ENCODE measurements at regions not wholly inside any gene's neighbourhood (a gene's known extent, or its start where the extent isn't known, plus 50 kb on each side); places are given as distances from the start of the nearest gene placed in this dataset.

DNA sequence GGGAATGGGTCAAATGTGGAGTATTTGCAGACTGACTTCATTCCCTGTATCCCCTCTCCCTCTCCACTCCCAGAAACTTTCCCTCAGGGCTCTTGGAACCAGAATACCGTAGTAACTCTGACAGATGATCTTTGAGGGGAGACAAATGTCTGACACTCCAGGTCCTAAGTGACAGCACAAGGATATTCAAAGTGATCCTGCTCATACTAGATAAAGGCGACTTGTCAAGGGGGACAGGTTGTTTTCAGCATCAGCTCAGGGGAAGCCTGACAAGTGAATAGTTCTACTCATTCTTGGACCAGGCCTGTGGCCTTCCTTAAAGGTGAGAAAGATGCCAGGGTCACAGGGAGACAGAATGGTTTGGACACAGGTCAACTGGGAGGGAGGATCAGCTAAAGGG, 92.8 kb downstream of the NXPE2 start:
- no peak overlapping the region for H3K9ac ChIP-seq (ENCODE audit: low read depth in 1 of 2, low read length in 2 of 2)
- no peaks in the 10 kb centered on the region for H3K4me1 ChIP-seq (ENCODE audit: control insufficient read depth in 4 of 4, insufficient read depth in 4 of 4, low read length in 3 of 4)
- H3K27ac ChIP-seq (ENCODE audit: low read depth in 1 of 2, low read length in 2 of 2), result no peak overlapping the region
- no peaks in the 10 kb centered on the region for H3K36me3 ChIP-seq (ENCODE audit: control insufficient read depth in 4 of 4, insufficient read depth in 3 of 4, low read depth in 1 of 4, low read length in 3 of 4)
- no peak overlapping the region for H3K4me3 ChIP-seq (ENCODE audit: low read depth in 1 of 3, low read length in 3 of 3)
- peaks cover 0 to 5% (median 2%) of the 10 kb centered on the region in 4 donors for H3K27me3 ChIP-seq (ENCODE audit: control insufficient read depth in 4 of 4, insufficient read depth in 4 of 4, low read length in 3 of 4)
- WGBS, result 77% methylated on average over 2 of the region's 2 CpGs
- TF ChIP-seq RXRA (IDR thresholded peaks at IDR 0.05), result no peak
- TF ChIP-seq HNF4A (conservative IDR thresholded peaks at IDR 0.05), result no peak
- no peaks in the 10 kb centered on the region for H3K9me3 ChIP-seq (ENCODE audit: control insufficient read depth in 4 of 4, low read length in 3 of 4)
- DNase-seq (ENCODE audit: low spot score), result no peak

DNA sequence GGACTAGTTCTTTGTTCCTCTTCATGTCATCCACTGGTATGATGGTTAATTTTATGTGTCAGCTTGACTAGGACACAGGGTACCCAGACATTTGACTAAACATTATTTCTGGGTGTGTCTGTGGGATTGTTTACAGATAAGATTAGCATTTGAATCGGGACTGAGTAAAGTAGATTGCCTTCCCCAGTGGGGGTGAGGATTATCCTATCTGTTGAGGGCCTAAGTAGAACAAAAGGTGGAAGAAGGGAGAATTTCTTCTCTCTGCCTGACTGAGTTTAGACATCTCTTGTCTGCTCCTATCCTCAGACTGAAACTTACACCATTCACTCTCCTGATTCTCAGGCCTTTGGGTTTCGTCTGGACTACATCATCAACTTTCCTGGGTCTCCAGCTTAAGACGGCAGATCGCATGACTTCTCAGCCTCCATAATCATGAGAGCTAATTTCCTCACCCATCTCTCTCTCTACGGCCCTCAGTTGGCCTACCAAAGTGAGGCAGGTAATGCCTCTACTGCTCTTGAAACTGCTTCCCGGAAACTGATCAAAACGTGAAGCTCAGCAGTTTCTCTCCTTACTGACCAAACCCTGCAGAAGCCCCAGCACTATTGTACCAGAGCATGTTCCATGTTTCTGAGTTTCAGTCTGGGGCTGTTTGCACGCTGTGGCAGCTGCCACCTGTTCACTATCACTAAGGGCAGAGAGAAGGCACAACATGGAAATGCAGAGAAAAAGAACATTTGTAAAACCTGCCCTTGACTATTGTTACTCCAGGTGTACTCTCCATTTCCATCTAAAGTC, 95.4 kb downstream of the NXPE2 start:
- H3K9ac ChIP-seq (ENCODE audit: low read depth in 1 of 2, low read length in 2 of 2), result no peak overlapping the region
- no peaks in the 10 kb centered on the region for H3K4me1 ChIP-seq (ENCODE audit: control insufficient read depth in 4 of 4, insufficient read depth in 4 of 4, low read length in 3 of 4)
- H3K4me3 ChIP-seq (ENCODE audit: low read depth in 1 of 3, low read length in 3 of 3), result no peak overlapping the region
- H3K9me3 ChIP-seq (ENCODE audit: control insufficient read depth in 4 of 4, low read length in 3 of 4), result no peaks in the 10 kb centered on the region
- no peaks in the 10 kb centered on the region for H3K36me3 ChIP-seq (ENCODE audit: control insufficient read depth in 4 of 4, insufficient read depth in 3 of 4, low read depth in 1 of 4, low read length in 3 of 4)
- no peak overlapping the region for H3K27ac ChIP-seq (ENCODE audit: low read depth in 1 of 2, low read length in 2 of 2)
- TF ChIP-seq, protein P1, sequence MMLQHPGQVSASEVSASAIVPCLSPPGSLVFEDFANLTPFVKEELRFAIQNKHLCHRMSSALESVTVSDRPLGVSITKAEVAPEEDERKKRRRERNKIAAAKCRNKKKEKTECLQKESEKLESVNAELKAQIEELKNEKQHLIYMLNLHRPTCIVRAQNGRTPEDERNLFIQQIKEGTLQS (IDR thresholded peaks at IDR 0.05), result no peak
- TF ChIP-seq, protein P2, sequence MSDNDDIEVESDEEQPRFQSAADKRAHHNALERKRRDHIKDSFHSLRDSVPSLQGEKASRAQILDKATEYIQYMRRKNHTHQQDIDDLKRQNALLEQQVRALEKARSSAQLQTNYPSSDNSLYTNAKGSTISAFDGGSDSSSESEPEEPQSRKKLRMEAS (IDR thresholded peaks at IDR 0.05), result no peak
- TF ChIP-seq HNF4A (conservative IDR thresholded peaks at IDR 0.05) (no peak), SP1 (IDR thresholded peaks at IDR 0.05) (no peak), FOXA1 (IDR thresholded peaks at IDR 0.05) (no peak)
- no peak for DNase-seq (ENCODE audit: low spot score)
- H3K27me3 ChIP-seq (ENCODE audit: control insufficient read depth in 4 of 4, insufficient read depth in 4 of 4, low read length in 3 of 4), result peaks cover 0 to 9% (median 2%) of the 10 kb centered on the region in 4 donors
- WGBS, result 69% methylated on average over 8 of the region's 8 CpGs

GRCh38 chr11:114774599-114775361, 96.5 kb downstream of the NXPE2 start:
- 53% methylated on average over 19 of the region's 19 CpGs for WGBS
- no peak overlapping the region for H3K9ac ChIP-seq (ENCODE audit: low read depth in 1 of 2, low read length in 2 of 2)
- H3K9me3 ChIP-seq (ENCODE audit: control insufficient read depth in 4 of 4, low read length in 3 of 4), result no peaks in the 10 kb centered on the region
- TF ChIP-seq, protein P3, sequence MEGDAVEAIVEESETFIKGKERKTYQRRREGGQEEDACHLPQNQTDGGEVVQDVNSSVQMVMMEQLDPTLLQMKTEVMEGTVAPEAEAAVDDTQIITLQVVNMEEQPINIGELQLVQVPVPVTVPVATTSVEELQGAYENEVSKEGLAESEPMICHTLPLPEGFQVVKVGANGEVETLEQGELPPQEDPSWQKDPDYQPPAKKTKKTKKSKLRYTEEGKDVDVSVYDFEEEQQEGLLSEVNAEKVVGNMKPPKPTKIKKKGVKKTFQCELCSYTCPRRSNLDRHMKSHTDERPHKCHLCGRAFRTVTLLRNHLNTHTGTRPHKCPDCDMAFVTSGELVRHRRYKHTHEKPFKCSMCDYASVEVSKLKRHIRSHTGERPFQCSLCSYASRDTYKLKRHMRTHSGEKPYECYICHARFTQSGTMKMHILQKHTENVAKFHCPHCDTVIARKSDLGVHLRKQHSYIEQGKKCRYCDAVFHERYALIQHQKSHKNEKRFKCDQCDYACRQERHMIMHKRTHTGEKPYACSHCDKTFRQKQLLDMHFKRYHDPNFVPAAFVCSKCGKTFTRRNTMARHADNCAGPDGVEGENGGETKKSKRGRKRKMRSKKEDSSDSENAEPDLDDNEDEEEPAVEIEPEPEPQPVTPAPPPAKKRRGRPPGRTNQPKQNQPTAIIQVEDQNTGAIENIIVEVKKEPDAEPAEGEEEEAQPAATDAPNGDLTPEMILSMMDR (IDR thresholded peaks at IDR 0.05; ENCODE audit: low read depth, low read length, missing input control), result peak; percentile 26
- TF ChIP-seq EGR1 (IDR thresholded peaks at IDR 0.05; ENCODE audit: low read depth in 2 of 2) (no peak), RAD21 (IDR thresholded peaks at IDR 0.05) (peak; percentile 51 to 55)
- no peak overlapping the region for H3K27ac ChIP-seq (ENCODE audit: low read depth in 1 of 2, low read length in 2 of 2)
- no peak overlapping the region for H3K4me3 ChIP-seq (ENCODE audit: low read depth in 1 of 3, low read length in 3 of 3)
- peaks cover 0 to 9% (median 2%) of the 10 kb centered on the region in 4 donors for H3K27me3 ChIP-seq (ENCODE audit: control insufficient read depth in 4 of 4, insufficient read depth in 4 of 4, low read length in 3 of 4)
- no peaks in the 10 kb centered on the region for H3K4me1 ChIP-seq (ENCODE audit: control insufficient read depth in 4 of 4, insufficient read depth in 4 of 4, low read length in 3 of 4)
- H3K36me3 ChIP-seq (ENCODE audit: control insufficient read depth in 4 of 4, insufficient read depth in 3 of 4, low read depth in 1 of 4, low read length in 3 of 4), result no peaks in the 10 kb centered on the region
- DNase-seq (ENCODE audit: low spot score), result no peak
